ENCODE measurements at regions not wholly inside any gene's neighbourhood (a gene's known extent, or its start where the extent isn't known, plus 50 kb on each side); places are given as distances from the start of the nearest gene placed in this dataset.

DNA sequence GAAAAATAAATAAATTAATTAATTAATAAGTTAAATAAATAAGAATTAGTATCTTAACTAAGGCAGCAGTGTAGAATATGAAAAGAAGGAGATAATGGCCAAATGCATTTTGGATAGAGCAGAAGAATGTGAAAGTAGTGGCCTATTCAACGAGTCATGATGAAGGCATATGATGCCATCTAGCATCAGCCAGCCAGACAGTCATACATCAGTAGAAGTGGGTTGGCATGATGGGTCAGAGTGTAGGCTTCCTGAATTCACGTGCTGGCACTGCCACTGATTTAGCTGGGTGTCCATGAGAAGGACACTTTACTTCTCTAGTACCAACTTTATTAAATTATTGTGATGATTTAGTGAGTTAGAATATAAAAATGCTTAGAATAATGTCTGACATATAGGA is 256.1 kb upstream of the ARPP21 start:
- Histone ChIP-seq H3K79me2 (ENCODE audit: low read depth) (no peaks in the 10 kb centered on the region), H4K20me1 (ENCODE audit: insufficient read depth) (no peaks in the 10 kb centered on the region), H3K9me2 (ENCODE audit: insufficient read depth) (no peaks in the 10 kb centered on the region), H3K27ac (no peak overlapping the region), H3K27me3 (ENCODE audit: insufficient read depth, low read depth) (no peaks in the 10 kb centered on the region), H3F3A (ENCODE audit: insufficient read depth, low read depth) (no peaks in the 10 kb centered on the region), H3K4me1 (replicated peaks; ENCODE audit: insufficient read depth) (no peaks in the 10 kb centered on the region), H2AFZ (no peak overlapping the region), H3K9me3 (ENCODE audit: insufficient read depth, low read depth) (no peaks in the 10 kb centered on the region), H3K4me3 (no peak overlapping the region), H3K36me3 (ENCODE audit: low read depth) (no peaks in the 10 kb centered on the region), H3K4me2 (no peak overlapping the region)
- intact Hi-C loops (cut with micrococcal nuclease; ENCODE audit: unreplicated experiment): no loop called here
- ChIA-PET CTCF (no interaction called here), POLR2A (ENCODE audit: unreplicated experiment) (no interaction called here)
- BruUV-seq (replicated peaks): no TSS peak
- DNase-seq: no peak
- TF ChIP-seq, protein P1, sequence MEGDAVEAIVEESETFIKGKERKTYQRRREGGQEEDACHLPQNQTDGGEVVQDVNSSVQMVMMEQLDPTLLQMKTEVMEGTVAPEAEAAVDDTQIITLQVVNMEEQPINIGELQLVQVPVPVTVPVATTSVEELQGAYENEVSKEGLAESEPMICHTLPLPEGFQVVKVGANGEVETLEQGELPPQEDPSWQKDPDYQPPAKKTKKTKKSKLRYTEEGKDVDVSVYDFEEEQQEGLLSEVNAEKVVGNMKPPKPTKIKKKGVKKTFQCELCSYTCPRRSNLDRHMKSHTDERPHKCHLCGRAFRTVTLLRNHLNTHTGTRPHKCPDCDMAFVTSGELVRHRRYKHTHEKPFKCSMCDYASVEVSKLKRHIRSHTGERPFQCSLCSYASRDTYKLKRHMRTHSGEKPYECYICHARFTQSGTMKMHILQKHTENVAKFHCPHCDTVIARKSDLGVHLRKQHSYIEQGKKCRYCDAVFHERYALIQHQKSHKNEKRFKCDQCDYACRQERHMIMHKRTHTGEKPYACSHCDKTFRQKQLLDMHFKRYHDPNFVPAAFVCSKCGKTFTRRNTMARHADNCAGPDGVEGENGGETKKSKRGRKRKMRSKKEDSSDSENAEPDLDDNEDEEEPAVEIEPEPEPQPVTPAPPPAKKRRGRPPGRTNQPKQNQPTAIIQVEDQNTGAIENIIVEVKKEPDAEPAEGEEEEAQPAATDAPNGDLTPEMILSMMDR (conservative IDR thresholded peaks at IDR 0.05): no peak
- TF ChIP-seq EZH2 (IDR thresholded peaks at IDR 0.05; ENCODE audit: low read depth): no peak

DNA sequence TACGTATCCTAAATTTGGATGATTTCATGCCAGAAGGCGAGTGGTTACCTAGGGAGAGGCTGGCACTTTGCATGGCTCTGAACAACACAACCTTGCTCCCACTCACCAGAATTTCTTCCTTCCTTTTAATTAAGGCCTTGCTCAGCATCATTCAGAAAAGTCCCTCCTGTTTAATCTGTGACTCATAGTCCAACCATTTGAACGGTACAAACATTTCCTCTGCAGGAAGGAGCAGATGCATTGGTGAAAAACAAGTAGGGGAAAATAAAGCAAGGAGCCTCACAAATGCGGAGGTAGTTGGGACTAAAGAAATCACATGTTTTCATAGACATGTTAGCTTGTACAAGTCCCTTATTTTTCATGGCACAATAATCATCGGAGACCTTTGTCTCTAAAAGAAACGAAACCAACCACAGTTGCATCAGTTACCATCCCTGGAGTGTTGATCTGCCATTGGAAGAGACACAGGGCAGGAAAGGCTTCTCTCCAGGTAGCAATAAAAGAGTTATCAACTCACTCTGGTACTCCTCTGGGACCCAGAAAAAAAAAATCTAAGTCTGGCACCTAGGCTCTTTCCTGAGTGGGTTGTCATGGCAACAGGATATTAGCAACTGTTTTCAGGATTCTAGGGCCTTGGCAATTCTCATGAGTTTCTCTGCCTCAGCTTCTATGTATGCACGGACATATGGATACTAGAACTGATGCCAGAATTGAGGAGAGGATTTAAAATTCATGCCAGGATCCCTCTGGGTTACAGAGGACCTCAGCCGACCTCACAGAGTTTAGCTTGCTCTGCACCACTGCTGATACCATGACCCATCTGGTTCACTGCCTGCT is 255.4 kb upstream of the ARPP21 start:
- Histone ChIP-seq H2AFZ (no peak overlapping the region), H3K79me2 (ENCODE audit: low read depth) (no peaks in the 10 kb centered on the region), H3K4me3 (no peak overlapping the region), H3K9me2 (ENCODE audit: insufficient read depth) (no peaks in the 10 kb centered on the region), H4K20me1 (ENCODE audit: insufficient read depth) (no peaks in the 10 kb centered on the region), H3F3A (ENCODE audit: insufficient read depth, low read depth) (no peaks in the 10 kb centered on the region), H3K4me1 (replicated peaks; ENCODE audit: insufficient read depth) (no peaks in the 10 kb centered on the region), H3K4me2 (no peak overlapping the region), H3K36me3 (ENCODE audit: low read depth) (no peaks in the 10 kb centered on the region), H3K27me3 (ENCODE audit: insufficient read depth, low read depth) (no peaks in the 10 kb centered on the region), H3K27ac (no peak overlapping the region), H3K9me3 (ENCODE audit: insufficient read depth, low read depth) (no peaks in the 10 kb centered on the region)
- DNase-seq: no peak
- no TSS peak for BruUV-seq (replicated peaks)
- intact Hi-C loops (cut with micrococcal nuclease; ENCODE audit: unreplicated experiment): no loop called here
- ChIA-PET POLR2A (ENCODE audit: unreplicated experiment) (no interaction called here), CTCF (no interaction called here)
- TF ChIP-seq EZH2 (IDR thresholded peaks at IDR 0.05; ENCODE audit: low read depth): no peak
- TF ChIP-seq, protein P1 (conservative IDR thresholded peaks at IDR 0.05): no peak

GRCh38 chr3:35385271-35385670 is 254.1 kb upstream of the ARPP21 start:
- no peak for DNase-seq
- no peaks in the 10 kb centered on the region for H3K4me1 ChIP-seq (replicated peaks; ENCODE audit: insufficient read depth)
- intact Hi-C loops (cut with micrococcal nuclease; ENCODE audit: unreplicated experiment): no loop called here

More at GRCh38 chr3:35385271-35385670, 254.1 kb upstream of the ARPP21 start:
- Histone ChIP-seq H3K4me2 (no peak overlapping the region), H2AFZ (no peak overlapping the region), H3K9me2 (ENCODE audit: insufficient read depth) (no peaks in the 10 kb centered on the region), H3K9me3 (ENCODE audit: insufficient read depth, low read depth) (no peaks in the 10 kb centered on the region), H3K36me3 (ENCODE audit: low read depth) (no peaks in the 10 kb centered on the region), H3K4me3 (no peak overlapping the region), H3K27ac (no peak overlapping the region), H3K79me2 (ENCODE audit: low read depth) (no peaks in the 10 kb centered on the region), H3F3A (ENCODE audit: insufficient read depth, low read depth) (no peaks in the 10 kb centered on the region), H3K27me3 (ENCODE audit: insufficient read depth, low read depth) (no peaks in the 10 kb centered on the region), H4K20me1 (ENCODE audit: insufficient read depth) (no peaks in the 10 kb centered on the region)
- no peak for TF ChIP-seq EZH2 (IDR thresholded peaks at IDR 0.05; ENCODE audit: low read depth)
- TF ChIP-seq, protein P1 (conservative IDR thresholded peaks at IDR 0.05): no peak
- ChIA-PET CTCF (no interaction called here), POLR2A (ENCODE audit: unreplicated experiment) (no interaction called here)
- BruUV-seq (replicated peaks): no TSS peak
